ENCODE measurements at regions not wholly inside any gene's neighbourhood (a gene's known extent, or its start where the extent isn't known, plus 50 kb on each side); places are given as distances from the start of the nearest gene placed in this dataset.

- no peak for TF ChIP-seq CTCF (conservative IDR thresholded peaks at IDR 0.05; ENCODE audit: control insufficient read depth, insufficient read depth, low read depth, low read length)
- no peak overlapping the region for H3K4me3 ChIP-seq (ENCODE audit: control insufficient read depth, low read depth, low read length)
- DNase-seq (ENCODE audit: low read depth), result no peak
Measured at GRCh38 chr3:88678747-88679146, 428.7 kb upstream of the EPHA3 start.

GRCh38 chr3:88690287-88690686, 417.1 kb upstream of the EPHA3 start:
- no peak for DNase-seq (ENCODE audit: low read depth)
- no peak for TF ChIP-seq CTCF (conservative IDR thresholded peaks at IDR 0.05; ENCODE audit: control insufficient read depth, insufficient read depth, low read depth, low read length)
- no peak overlapping the region for H3K4me3 ChIP-seq (ENCODE audit: control insufficient read depth, low read depth, low read length)

- no peak overlapping the region for H3K4me3 ChIP-seq (ENCODE audit: control insufficient read depth, low read depth, low read length)
- no peak for TF ChIP-seq CTCF (conservative IDR thresholded peaks at IDR 0.05; ENCODE audit: control insufficient read depth, insufficient read depth, low read depth, low read length)
- DNase-seq (ENCODE audit: low read depth), result no peak
Measured at GRCh38 chr3:88691081-88691480, 416.3 kb upstream of the EPHA3 start.

GRCh38 chr3:88703501-88704059, 403.8 kb upstream of the EPHA3 start:
- H3K4me3 ChIP-seq (ENCODE audit: control insufficient read depth, low read depth, low read length), result no peak overlapping the region
- no peak for TF ChIP-seq CTCF (conservative IDR thresholded peaks at IDR 0.05; ENCODE audit: control insufficient read depth, insufficient read depth, low read depth, low read length)
- no peak for DNase-seq (ENCODE audit: low read depth)

- TF ChIP-seq CTCF (conservative IDR thresholded peaks at IDR 0.05; ENCODE audit: control insufficient read depth, insufficient read depth, low read depth, low read length), result no peak
- H3K4me3 ChIP-seq (ENCODE audit: control insufficient read depth, low read depth, low read length), result no peak overlapping the region
- DNase-seq (ENCODE audit: low read depth), result no peak
Measured at GRCh38 chr3:88704338-88704737, 403.1 kb upstream of the EPHA3 start.

GRCh38 chr3:88707837-88708236, 399.6 kb upstream of the EPHA3 start:
- no peak overlapping the region for H3K4me3 ChIP-seq (ENCODE audit: control insufficient read depth, low read depth, low read length)
- no peak for DNase-seq (ENCODE audit: low read depth)
- TF ChIP-seq CTCF (conservative IDR thresholded peaks at IDR 0.05; ENCODE audit: control insufficient read depth, insufficient read depth, low read depth, low read length), result no peak

- TF ChIP-seq CTCF (conservative IDR thresholded peaks at IDR 0.05; ENCODE audit: control insufficient read depth, insufficient read depth, low read depth, low read length), result no peak
- H3K4me3 ChIP-seq (ENCODE audit: control insufficient read depth, low read depth, low read length), result no peak overlapping the region
- DNase-seq (ENCODE audit: low read depth), result no peak
Measured at GRCh38 chr3:88712552-88712951, 394.9 kb upstream of the EPHA3 start.

All from fibroblast of mammary gland (primary cell).